H1 (cell line): ENCODE measurements at regions not wholly inside any gene's neighbourhood (a gene's known extent, or its start where the extent isn't known, plus 50 kb on each side); places are given as distances from the start of the nearest gene placed in this dataset.

ENCODE experiments used
- EZH2 ChIP-seq: fragments of 200-600 bp; sonication (generic); IDR thresholded peaks from 2 replicates; pipeline ENCODE4 v1.7.1; 2012; ENCODE audit warnings: low read depth, mild to moderate bottlenecking, moderate library complexity, low read length, inconsistent platforms; ENCODE audit not compliant: severe bottlenecking
- GABPA ChIP-seq: IDR thresholded peaks from 2 replicates; pipeline ENCODE4 v1.6.1; 2011; ENCODE audit warnings: mild to moderate bottlenecking, low read length, moderate library complexity, borderline replicate concordance; ENCODE audit not compliant: insufficient read depth
- RNF2 ChIP-seq: fragments of 200-900, 300-1000 bp; sonication (generic); IDR thresholded peaks from 2 replicates; pipeline ENCODE4 v1.7.1; 2016; ENCODE audit warnings: borderline replicate concordance, low read depth, mild to moderate bottlenecking, antibody characterized with exemption, low read length; ENCODE audit not compliant: poor library complexity, severe bottlenecking; ENCODE audit errors: missing control alignments
- SIX5 ChIP-seq: IDR thresholded peaks from 2 replicates; pipeline ENCODE4 v1.6.1; 2011; ENCODE audit warnings: mild to moderate bottlenecking, low read depth, low read length
- TAF7 ChIP-seq: optimal IDR thresholded peaks from 2 replicates; pipeline ENCODE3; 2011; ENCODE audit warnings: low read depth, mild to moderate bottlenecking, inconsistent platforms, low read length, moderate library complexity, borderline replicate concordance

DNA sequence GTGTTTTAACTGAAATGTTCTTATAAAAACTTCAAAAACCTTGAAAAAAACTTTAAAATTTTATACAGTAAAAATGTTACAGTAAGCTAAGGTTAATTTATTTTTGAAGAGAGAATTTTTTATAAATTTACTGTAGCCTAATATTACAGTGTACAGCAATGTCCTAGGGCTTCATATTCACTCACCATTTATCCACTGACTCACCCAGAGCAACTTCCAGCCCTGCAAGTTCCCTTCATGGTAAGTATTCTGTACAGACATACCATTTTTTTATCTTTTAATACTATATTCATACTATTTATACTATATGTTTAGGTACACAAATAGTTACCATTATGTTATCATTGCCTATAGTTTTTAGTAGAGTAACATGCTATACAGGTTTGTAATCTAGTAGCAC, 396.7 kb upstream of the MMADHC start (continued):
- TF ChIP-seq GABPA (no peak), RNF2 (no peak), TAF7 (no peak), EZH2 (no peak), SIX5 (no peak)
